HepG2 (cell line): ENCODE measurements at regions not wholly inside any gene's neighbourhood (a gene's known extent, or its start where the extent isn't known, plus 50 kb on each side); places are given as distances from the start of the nearest gene placed in this dataset.

Experiments used
- ATAC-seq: fragments of 200-7000 bp; cut with Tn5 transposase; 3 replicates; pipeline ENCODE4 v1.9.1; 2020; ENCODE audit warnings: mild to moderate bottlenecking, moderate library complexity
- BruUV-seq: library from RNA; stranded (reverse); fragments of 400-500 nt; replicated peaks from 2 replicates; lab custom pipeline; 2021; lab: Mats Ljungman, UMichigan
- CTCF ChIA-PET: fragments of 300-600 bp; formaldehyde crosslinking; extraction: SDS; loops from one replicate; lab custom pipeline; 2021; ENCODE audit warnings: low total read pairs, inconsistent platforms, low intra/inter-chr PET ratio; lab: Yijun Ruan, JAX
- POLR2A ChIA-PET: fragments of 350-600 bp; sonication (Branson Sonifier 250); formaldehyde crosslinking; loops from one replicate; lab custom pipeline; 2020; ENCODE audit warnings: antibody characterized with exemption, inconsistent platforms; lab: Yijun Ruan, JAX
- DNase-seq: peaks from one replicate; pipeline ENCODE4 v3.0.0-alpha.2; 2015; ENCODE audit warnings: low spot score
- FAIRE-seq: peaks from 3 replicates; lab custom pipeline; 2011; peaks lifted over from hg19 to GRCh38; lab: Jason Lieb, UNC
- H2AFZ ChIP-seq: one replicate; pipeline ENCODE4 v1.6.1; 2011; ENCODE audit warnings: low read length, inconsistent platforms
- H3K27ac ChIP-seq: fragments of 300-600 bp; 3 replicates; pipeline ENCODE4 v1.8.0; 2011; ENCODE audit warnings: mixed run types, mild to moderate bottlenecking, mixed read lengths, low read length, inconsistent platforms; ENCODE audit not compliant: insufficient read depth; ENCODE audit errors: extremely low read length
- H3K27me3 ChIP-seq, 2 experiments: fragments of 200-600 bp in 1 of 2; 2 replicates in 1 of 2; 3 replicates in 1 of 2; pipeline versions ENCODE4 v1.6.0 to v1.8.0; 2011; ENCODE audit warnings: low read length in 2 of 2, mild to moderate bottlenecking in 2 of 2, moderate library complexity in 2 of 2, inconsistent platforms in 1 of 2; ENCODE audit not compliant: insufficient read depth in 2 of 2, control insufficient read depth in 1 of 2
- H3K36me3 ChIP-seq, 2 experiments: fragments of 200-600 bp in 1 of 2; replicated peaks in 1 of 2; 2 replicates in 1 of 2; 3 replicates in 1 of 2; pipeline versions ENCODE4 v1.5.1 to v1.8.0; 2011; ENCODE audit warnings: low read length in 2 of 2, inconsistent platforms in 1 of 2; ENCODE audit not compliant: insufficient read depth in 2 of 2, control insufficient read depth in 1 of 2
- H3K4me1 ChIP-seq: 2 replicates; pipeline ENCODE4 v1.5.1; 2012; ENCODE audit warnings: low read length, inconsistent platforms; ENCODE audit not compliant: insufficient read depth
- H3K4me2 ChIP-seq: 2 replicates; pipeline ENCODE4 v1.6.0; 2011; ENCODE audit warnings: low read depth, low read length, inconsistent platforms
- H3K4me3 ChIP-seq, 3 experiments: fragments of 200-600 bp in 1 of 3; sonication (generic), shearing (Covaris generic) in 1 of 3; replicated peaks in 1 of 3; 2 replicates each; pipeline ENCODE4 v1.5.1; 2011 to 2016; ENCODE audit warnings: low read length in 3 of 3, inconsistent platforms in 2 of 3, low read depth in 2 of 3, mild to moderate bottlenecking in 2 of 3, control low read depth in 1 of 3, mixed read lengths in 1 of 3; ENCODE audit not compliant: insufficient read depth in 1 of 3
- H3K79me2 ChIP-seq: one replicate; pipeline ENCODE4 v1.6.1; 2011; ENCODE audit warnings: low read length, inconsistent platforms; ENCODE audit not compliant: insufficient read depth
- H3K9ac ChIP-seq: 2 replicates; pipeline ENCODE4 v1.6.0; 2011; ENCODE audit warnings: mild to moderate bottlenecking, low read depth, low read length, inconsistent platforms; ENCODE audit not compliant: insufficient read depth
- H3K9me3 ChIP-seq: 2 replicates; pipeline ENCODE4 v1.5.1; 2012; ENCODE audit warnings: mild to moderate bottlenecking, low read length
- H4K20me1 ChIP-seq: 2 replicates; pipeline ENCODE4 v1.6.0; 2011; ENCODE audit warnings: inconsistent platforms, mild to moderate bottlenecking, low read length, moderate library complexity; ENCODE audit not compliant: insufficient read depth
- ARNT2 ChIP-seq: sonication (generic); formaldehyde crosslinking; IDR thresholded peaks from 2 replicates; pipeline ENCODE4 v1.8.0; 2022; ENCODE audit warnings: mild to moderate bottlenecking, low read depth, missing genetic modification reagents, moderate library complexity
- DPF2 ChIP-seq: sonication (generic); formaldehyde crosslinking; IDR thresholded peaks from 2 replicates; pipeline ENCODE4 v1.4.0; 2020; ENCODE audit warnings: mild to moderate bottlenecking, low read depth, missing genetic modification reagents, borderline replicate concordance
- SETDB1 ChIP-seq: sonication (generic); formaldehyde crosslinking; IDR thresholded peaks from 2 replicates; pipeline ENCODE4 v1.5.1; 2020; ENCODE audit warnings: missing genetic modification reagents, mild to moderate bottlenecking, borderline replicate concordance
- ZKSCAN1 ChIP-seq: fragments of 150-350 bp; IDR thresholded peaks from 2 replicates; pipeline ENCODE4 v1.6.1; 2014; ENCODE audit warnings: low read length
- ZNF547 ChIP-seq: sonication (generic); formaldehyde crosslinking; IDR thresholded peaks from 2 replicates; pipeline ENCODE4 v1.5.1; 2020; ENCODE audit warnings: mild to moderate bottlenecking, missing genetic modification reagents
- ZNF556 ChIP-seq: sonication (generic); formaldehyde crosslinking; IDR thresholded peaks from 2 replicates; pipeline ENCODE4 v1.4.0; 2020; ENCODE audit warnings: mild to moderate bottlenecking, missing genetic modification reagents, borderline replicate concordance
- ZNF605 ChIP-seq: sonication (generic); formaldehyde crosslinking; IDR thresholded peaks from 2 replicates; pipeline ENCODE4 v1.8.0; 2022; ENCODE audit warnings: mild to moderate bottlenecking, missing genetic modification reagents
- WGBS: methylation state at CpG from one replicate; pipeline ENCODE4 v1.1.6; 2017; ENCODE audit warnings: low lambda C conversion rate; 5-methylcytosine and 5-hydroxymethylcytosine counted together
- in situ Hi-C: cut with HindIII; loops from 2 replicates; pipeline ENCODE4 v1.10.0; 2017; ENCODE audit warnings: low pct_unique_long_range_greater_than_20kb; ENCODE audit not compliant: extremely low pct_ligation_motif_present
- intact Hi-C: fragments of 100-400 bp; cut with micrococcal nuclease; formaldehyde crosslinking; loops from one replicate; pipeline ENCODE4 v1.10.0; 2022; ENCODE audit not compliant: unreplicated experiment
- TF ChIP-seq, protein P1 (sequence below): sonication (generic); formaldehyde crosslinking; IDR thresholded peaks from 2 replicates; pipeline ENCODE4 v1.9.0; 2021; ENCODE audit warnings: missing genetic modification reagents, borderline replicate concordance
- TF ChIP-seq, protein P2 (sequence below): sonication (generic); formaldehyde crosslinking; IDR thresholded peaks from 2 replicates; pipeline ENCODE4 v1.4.0; 2020; ENCODE audit warnings: mild to moderate bottlenecking, missing genetic modification reagents, borderline replicate concordance

DNA sequence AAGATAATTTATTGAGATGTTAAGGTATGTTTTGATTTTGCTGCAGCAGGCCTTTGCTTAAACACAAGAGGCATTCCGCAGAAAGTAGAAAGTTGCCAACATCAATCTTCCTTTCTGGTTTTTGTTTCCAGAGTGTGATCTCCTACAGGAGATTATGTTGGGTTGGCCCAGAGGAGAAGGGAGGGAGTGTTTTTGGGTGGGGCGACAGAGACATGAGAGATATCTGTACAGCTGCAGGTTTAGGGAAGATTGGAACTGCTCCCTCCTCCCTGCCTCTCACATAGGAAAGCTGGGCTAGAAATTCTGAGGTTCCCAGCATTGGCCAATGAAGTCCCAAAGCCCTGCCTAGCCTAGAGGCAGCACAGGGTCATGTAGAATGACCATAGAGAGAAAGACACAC lies 211.0 kb downstream of the CEMIP2 start:
- Histone ChIP-seq H3K4me1 (no peaks in the 10 kb centered on the region), H3K27me3 (peaks cover 0 to 17% of the 10 kb centered on the region in 2 experiments; a peak in 1 of 5 replicates), H3K27ac (no peak overlapping the region), H3K4me2 (no peak overlapping the region), H3K9me3 (no peaks in the 10 kb centered on the region), H4K20me1 (no peaks in the 10 kb centered on the region), H3K4me3 (no peak overlapping the region), H3K9ac (no peak overlapping the region), H2AFZ (no peak overlapping the region), H3K79me2 (no peaks in the 10 kb centered on the region), H3K36me3 (no peaks in the 10 kb centered on the region)
- intact Hi-C loops (no loop called here), in situ Hi-C loops (no loop called here)
- DNase-seq (no peak), ATAC-seq (no peak), FAIRE-seq (no peak)
- 3% methylated on average over 2 of the region's 2 CpGs for WGBS
- no peak for TF ChIP-seq ZNF547 (CRISPR knock-in tag)
- TF ChIP-seq, protein P1, sequence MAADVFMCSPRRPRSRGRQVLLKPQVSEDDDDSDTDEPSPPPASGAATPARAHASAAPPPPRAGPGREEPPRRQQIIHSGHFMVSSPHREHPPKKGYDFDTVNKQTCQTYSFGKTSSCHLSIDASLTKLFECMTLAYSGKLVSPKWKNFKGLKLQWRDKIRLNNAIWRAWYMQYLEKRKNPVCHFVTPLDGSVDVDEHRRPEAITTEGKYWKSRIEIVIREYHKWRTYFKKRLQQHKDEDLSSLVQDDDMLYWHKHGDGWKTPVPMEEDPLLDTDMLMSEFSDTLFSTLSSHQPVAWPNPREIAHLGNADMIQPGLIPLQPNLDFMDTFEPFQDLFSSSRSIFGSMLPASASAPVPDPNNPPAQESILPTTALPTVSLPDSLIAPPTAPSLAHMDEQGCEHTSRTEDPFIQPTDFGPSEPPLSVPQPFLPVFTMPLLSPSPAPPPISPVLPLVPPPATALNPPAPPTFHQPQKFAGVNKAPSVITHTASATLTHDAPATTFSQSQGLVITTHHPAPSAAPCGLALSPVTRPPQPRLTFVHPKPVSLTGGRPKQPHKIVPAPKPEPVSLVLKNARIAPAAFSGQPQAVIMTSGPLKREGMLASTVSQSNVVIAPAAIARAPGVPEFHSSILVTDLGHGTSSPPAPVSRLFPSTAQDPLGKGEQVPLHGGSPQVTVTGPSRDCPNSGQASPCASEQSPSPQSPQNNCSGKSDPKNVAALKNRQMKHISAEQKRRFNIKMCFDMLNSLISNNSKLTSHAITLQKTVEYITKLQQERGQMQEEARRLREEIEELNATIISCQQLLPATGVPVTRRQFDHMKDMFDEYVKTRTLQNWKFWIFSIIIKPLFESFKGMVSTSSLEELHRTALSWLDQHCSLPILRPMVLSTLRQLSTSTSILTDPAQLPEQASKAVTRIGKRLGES (CRISPR knock-in tag) = no peak
- CTCF ChIA-PET = no interaction called here
- BruUV-seq = no TSS peak
- POLR2A ChIA-PET = no interaction called here

DNA sequence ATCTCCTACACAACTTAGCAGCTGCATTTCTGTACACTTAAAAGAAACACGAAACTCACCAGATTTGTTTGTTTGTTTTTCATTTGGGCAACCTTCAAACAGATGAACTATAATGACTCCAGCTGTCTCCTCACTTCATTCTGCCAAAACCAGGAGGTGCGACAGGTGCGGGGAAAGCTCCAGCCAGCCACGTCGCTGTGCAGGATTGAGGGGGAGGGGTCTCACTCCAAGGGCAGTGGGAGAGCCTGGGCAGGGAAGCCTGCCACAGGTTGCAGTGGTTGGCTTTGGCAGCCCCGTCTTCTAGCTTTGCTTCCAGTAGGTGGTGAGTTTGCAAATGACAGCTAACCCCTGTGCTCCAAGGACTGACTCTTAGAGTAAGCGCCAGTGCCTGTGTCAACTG lies 215.8 kb downstream of the CEMIP2 start:
- H3K79me2 ChIP-seq = no peaks in the 10 kb centered on the region
- BruUV-seq = no TSS peak
- H3K9me3 ChIP-seq = no peaks in the 10 kb centered on the region
- ATAC-seq = no peak
- DNase-seq = no peak
- no peaks in the 10 kb centered on the region for H4K20me1 ChIP-seq
- no peak for FAIRE-seq
- CTCF ChIA-PET = no interaction called here
- no peak overlapping the region for H3K4me3 ChIP-seq
- 0 out of 5 replicates have a peak, but pooled peaks cover 0 to 3% of the 10 kb centered on the region in 2 experiments for H3K27me3 ChIP-seq
- H2AFZ ChIP-seq = no peak overlapping the region
- intact Hi-C loops (no loop called here), in situ Hi-C loops (no loop called here)
- no peaks in the 10 kb centered on the region for H3K4me1 ChIP-seq
- H3K27ac ChIP-seq = no peak overlapping the region
- POLR2A ChIA-PET = no interaction called here
- no peaks in the 10 kb centered on the region for H3K36me3 ChIP-seq
- TF ChIP-seq ZKSCAN1 = no peak
- no peak for TF ChIP-seq ARNT2 (CRISPR knock-in tag)
- no peak for TF ChIP-seq SETDB1 (CRISPR knock-in tag)
- no peak for TF ChIP-seq DPF2 (CRISPR knock-in tag)
- no peak for TF ChIP-seq ZNF605 (CRISPR knock-in tag)
- TF ChIP-seq ZNF556 (CRISPR knock-in tag) = no peak
- TF ChIP-seq, protein P2, sequence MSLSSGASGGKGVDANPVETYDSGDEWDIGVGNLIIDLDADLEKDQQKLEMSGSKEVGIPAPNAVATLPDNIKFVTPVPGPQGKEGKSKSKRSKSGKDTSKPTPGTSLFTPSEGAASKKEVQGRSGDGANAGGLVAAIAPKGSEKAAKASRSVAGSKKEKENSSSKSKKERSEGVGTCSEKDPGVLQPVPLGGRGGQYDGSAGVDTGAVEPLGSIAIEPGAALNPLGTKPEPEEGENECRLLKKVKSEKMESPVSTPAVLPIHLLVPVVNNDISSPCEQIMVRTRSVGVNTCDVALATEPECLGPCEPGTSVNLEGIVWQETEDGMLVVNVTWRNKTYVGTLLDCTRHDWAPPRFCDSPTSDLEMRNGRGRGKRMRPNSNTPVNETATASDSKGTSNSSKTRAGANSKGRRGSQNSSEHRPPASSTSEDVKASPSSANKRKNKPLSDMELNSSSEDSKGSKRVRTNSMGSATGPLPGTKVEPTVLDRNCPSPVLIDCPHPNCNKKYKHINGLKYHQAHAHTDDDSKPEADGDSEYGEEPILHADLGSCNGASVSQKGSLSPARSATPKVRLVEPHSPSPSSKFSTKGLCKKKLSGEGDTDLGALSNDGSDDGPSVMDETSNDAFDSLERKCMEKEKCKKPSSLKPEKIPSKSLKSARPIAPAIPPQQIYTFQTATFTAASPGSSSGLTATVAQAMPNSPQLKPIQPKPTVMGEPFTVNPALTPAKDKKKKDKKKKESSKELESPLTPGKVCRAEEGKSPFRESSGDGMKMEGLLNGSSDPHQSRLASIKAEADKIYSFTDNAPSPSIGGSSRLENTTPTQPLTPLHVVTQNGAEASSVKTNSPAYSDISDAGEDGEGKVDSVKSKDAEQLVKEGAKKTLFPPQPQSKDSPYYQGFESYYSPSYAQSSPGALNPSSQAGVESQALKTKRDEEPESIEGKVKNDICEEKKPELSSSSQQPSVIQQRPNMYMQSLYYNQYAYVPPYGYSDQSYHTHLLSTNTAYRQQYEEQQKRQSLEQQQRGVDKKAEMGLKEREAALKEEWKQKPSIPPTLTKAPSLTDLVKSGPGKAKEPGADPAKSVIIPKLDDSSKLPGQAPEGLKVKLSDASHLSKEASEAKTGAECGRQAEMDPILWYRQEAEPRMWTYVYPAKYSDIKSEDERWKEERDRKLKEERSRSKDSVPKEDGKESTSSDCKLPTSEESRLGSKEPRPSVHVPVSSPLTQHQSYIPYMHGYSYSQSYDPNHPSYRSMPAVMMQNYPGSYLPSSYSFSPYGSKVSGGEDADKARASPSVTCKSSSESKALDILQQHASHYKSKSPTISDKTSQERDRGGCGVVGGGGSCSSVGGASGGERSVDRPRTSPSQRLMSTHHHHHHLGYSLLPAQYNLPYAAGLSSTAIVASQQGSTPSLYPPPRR = no peak
- TF ChIP-seq, all 625 proteins: peak for 0
- WGBS = 8% methylated on average over 5 of the region's 7 CpGs
- Histone ChIP-seq H3K9ac (no peak overlapping the region), H3K4me2 (no peak overlapping the region)
